ENCODE measurements at regions not wholly inside any gene's neighbourhood (a gene's known extent, or its start where the extent isn't known, plus 50 kb on each side); places are given as distances from the start of the nearest gene placed in this dataset.

DNA sequence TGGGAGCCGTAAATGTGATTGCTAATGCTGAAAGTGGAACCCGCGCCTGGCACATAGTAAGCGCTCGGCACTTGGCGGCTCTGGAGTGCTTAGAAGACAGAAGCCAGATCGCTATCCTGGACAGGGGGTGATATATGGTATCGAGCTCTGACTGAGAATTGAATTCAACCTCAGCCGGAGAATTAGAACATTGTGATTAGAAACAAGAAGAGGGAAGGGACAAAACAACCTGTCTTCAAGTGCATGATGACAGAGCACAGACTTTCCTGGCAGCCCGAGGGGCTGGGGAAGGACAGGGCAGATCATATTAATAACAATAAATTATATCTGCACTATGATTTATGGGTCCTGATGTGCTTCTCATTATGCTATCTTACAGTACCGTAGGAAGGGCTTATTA lies 66.9 kb upstream of the TBX3 start (continued):
- TF ChIP-seq, protein P1, sequence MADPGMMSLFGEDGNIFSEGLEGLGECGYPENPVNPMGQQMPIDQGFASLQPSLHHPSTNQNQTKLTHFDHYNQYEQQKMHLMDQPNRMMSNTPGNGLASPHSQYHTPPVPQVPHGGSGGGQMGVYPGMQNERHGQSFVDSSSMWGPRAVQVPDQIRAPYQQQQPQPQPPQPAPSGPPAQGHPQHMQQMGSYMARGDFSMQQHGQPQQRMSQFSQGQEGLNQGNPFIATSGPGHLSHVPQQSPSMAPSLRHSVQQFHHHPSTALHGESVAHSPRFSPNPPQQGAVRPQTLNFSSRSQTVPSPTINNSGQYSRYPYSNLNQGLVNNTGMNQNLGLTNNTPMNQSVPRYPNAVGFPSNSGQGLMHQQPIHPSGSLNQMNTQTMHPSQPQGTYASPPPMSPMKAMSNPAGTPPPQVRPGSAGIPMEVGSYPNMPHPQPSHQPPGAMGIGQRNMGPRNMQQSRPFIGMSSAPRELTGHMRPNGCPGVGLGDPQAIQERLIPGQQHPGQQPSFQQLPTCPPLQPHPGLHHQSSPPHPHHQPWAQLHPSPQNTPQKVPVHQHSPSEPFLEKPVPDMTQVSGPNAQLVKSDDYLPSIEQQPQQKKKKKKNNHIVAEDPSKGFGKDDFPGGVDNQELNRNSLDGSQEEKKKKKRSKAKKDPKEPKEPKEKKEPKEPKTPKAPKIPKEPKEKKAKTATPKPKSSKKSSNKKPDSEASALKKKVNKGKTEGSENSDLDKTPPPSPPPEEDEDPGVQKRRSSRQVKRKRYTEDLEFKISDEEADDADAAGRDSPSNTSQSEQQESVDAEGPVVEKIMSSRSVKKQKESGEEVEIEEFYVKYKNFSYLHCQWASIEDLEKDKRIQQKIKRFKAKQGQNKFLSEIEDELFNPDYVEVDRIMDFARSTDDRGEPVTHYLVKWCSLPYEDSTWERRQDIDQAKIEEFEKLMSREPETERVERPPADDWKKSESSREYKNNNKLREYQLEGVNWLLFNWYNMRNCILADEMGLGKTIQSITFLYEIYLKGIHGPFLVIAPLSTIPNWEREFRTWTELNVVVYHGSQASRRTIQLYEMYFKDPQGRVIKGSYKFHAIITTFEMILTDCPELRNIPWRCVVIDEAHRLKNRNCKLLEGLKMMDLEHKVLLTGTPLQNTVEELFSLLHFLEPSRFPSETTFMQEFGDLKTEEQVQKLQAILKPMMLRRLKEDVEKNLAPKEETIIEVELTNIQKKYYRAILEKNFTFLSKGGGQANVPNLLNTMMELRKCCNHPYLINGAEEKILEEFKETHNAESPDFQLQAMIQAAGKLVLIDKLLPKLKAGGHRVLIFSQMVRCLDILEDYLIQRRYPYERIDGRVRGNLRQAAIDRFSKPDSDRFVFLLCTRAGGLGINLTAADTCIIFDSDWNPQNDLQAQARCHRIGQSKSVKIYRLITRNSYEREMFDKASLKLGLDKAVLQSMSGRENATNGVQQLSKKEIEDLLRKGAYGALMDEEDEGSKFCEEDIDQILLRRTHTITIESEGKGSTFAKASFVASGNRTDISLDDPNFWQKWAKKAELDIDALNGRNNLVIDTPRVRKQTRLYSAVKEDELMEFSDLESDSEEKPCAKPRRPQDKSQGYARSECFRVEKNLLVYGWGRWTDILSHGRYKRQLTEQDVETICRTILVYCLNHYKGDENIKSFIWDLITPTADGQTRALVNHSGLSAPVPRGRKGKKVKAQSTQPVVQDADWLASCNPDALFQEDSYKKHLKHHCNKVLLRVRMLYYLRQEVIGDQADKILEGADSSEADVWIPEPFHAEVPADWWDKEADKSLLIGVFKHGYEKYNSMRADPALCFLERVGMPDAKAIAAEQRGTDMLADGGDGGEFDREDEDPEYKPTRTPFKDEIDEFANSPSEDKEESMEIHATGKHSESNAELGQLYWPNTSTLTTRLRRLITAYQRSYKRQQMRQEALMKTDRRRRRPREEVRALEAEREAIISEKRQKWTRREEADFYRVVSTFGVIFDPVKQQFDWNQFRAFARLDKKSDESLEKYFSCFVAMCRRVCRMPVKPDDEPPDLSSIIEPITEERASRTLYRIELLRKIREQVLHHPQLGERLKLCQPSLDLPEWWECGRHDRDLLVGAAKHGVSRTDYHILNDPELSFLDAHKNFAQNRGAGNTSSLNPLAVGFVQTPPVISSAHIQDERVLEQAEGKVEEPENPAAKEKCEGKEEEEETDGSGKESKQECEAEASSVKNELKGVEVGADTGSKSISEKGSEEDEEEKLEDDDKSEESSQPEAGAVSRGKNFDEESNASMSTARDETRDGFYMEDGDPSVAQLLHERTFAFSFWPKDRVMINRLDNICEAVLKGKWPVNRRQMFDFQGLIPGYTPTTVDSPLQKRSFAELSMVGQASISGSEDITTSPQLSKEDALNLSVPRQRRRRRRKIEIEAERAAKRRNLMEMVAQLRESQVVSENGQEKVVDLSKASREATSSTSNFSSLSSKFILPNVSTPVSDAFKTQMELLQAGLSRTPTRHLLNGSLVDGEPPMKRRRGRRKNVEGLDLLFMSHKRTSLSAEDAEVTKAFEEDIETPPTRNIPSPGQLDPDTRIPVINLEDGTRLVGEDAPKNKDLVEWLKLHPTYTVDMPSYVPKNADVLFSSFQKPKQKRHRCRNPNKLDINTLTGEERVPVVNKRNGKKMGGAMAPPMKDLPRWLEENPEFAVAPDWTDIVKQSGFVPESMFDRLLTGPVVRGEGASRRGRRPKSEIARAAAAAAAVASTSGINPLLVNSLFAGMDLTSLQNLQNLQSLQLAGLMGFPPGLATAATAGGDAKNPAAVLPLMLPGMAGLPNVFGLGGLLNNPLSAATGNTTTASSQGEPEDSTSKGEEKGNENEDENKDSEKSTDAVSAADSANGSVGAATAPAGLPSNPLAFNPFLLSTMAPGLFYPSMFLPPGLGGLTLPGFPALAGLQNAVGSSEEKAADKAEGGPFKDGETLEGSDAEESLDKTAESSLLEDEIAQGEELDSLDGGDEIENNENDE (IDR thresholded peaks at IDR 0.05; ENCODE audit: insufficient replicate concordance, low read length), result no peak
- TF ChIP-seq HDAC2 (IDR thresholded peaks at IDR 0.05; ENCODE audit: borderline replicate concordance in 1 of 2, low read depth in 2 of 2, low read length in 2 of 2), result no peak
- TF ChIP-seq BACH1 (IDR thresholded peaks at IDR 0.05; ENCODE audit: low read length), result no peak
- TF ChIP-seq EP300 (IDR thresholded peaks at IDR 0.05; ENCODE audit: borderline replicate concordance in 1 of 2, low read depth in 2 of 2, low read length in 2 of 2), result no peak
- TF ChIP-seq E2F6 (IDR thresholded peaks at IDR 0.05), result no peak
- TF ChIP-seq BRCA1 (IDR thresholded peaks at IDR 0.05; ENCODE audit: low read depth, low read length), result no peak
- TF ChIP-seq RBBP5 (IDR thresholded peaks at IDR 0.05; ENCODE audit: borderline replicate concordance, low read depth, low read length), result no peak
- no peak for TF ChIP-seq JUND (IDR thresholded peaks at IDR 0.05; ENCODE audit: low read length)
- TF ChIP-seq POLR2A (IDR thresholded peaks at IDR 0.05; ENCODE audit: control extremely low read depth in 1 of 2, low read depth in 2 of 2, low read length in 2 of 2), result no peak
- no peak for TF ChIP-seq SP2 (IDR thresholded peaks at IDR 0.05; ENCODE audit: low read length)
- TF ChIP-seq RAD21 (IDR thresholded peaks at IDR 0.05 in 1 of 2, conservative IDR thresholded peaks at IDR 0.05 in 1 of 2; ENCODE audit: low read depth in 2 of 2, low read length in 2 of 2), result no peak

Measured in H1 (cell line).